Panc1 (cell line): ENCODE measurements at regions not wholly inside any gene's neighbourhood (a gene's known extent, or its start where the extent isn't known, plus 50 kb on each side); places are given as distances from the start of the nearest gene placed in this dataset.

Experiments used
- ATAC-seq: fragments of 200-7000 bp; cut with Tn5 transposase; 2 replicates; pipeline ENCODE4 v1.9.1; 2020; ENCODE audit warnings: mild to moderate bottlenecking, moderate library complexity
- BruUV-seq: library from RNA; stranded (reverse); fragments of 400-500 nt; replicated peaks from 2 replicates; lab custom pipeline; 2021; lab: Mats Ljungman, UMichigan
- CTCF ChIA-PET: fragments of 300-600 bp; sonication (Branson Sonifier 250); formaldehyde crosslinking; loops from one replicate; lab custom pipeline; 2022; ENCODE audit warnings: antibody characterized with exemption; lab: Charles Lee
- POLR2A ChIA-PET: fragments of 300-600 bp; sonication (Branson Sonifier 250); formaldehyde crosslinking; loops from one replicate; lab custom pipeline; 2022; ENCODE audit warnings: antibody characterized with exemption; lab: Charles Lee
- DNase-seq: peaks from one replicate; pipeline ENCODE4 v3.0.0-alpha.2; 2010; ENCODE audit warnings: low read depth, low spot score
- H3K27ac ChIP-seq: 2 replicates; pipeline ENCODE4 v1.5.1; 2011; ENCODE audit warnings: mild to moderate bottlenecking, low read length, inconsistent platforms
- H3K27me3 ChIP-seq: fragments of 200-500 bp; sonication (Bioruptor generic); 2 replicates; pipeline ENCODE4 v1.6.0; 2014; ENCODE audit warnings: low read length, inconsistent platforms; ENCODE audit not compliant: control insufficient read depth, insufficient read depth
- H3K36me3 ChIP-seq: fragments of 200-500 bp; sonication (Bioruptor generic); 2 replicates; pipeline ENCODE4 v1.5.1; 2014; ENCODE audit warnings: inconsistent platforms, mild to moderate bottlenecking, low read length, moderate library complexity; ENCODE audit not compliant: control insufficient read depth, insufficient read depth
- H3K4me1 ChIP-seq: 2 replicates; pipeline ENCODE4 v1.5.1; 2011; ENCODE audit warnings: inconsistent platforms, mild to moderate bottlenecking, low read length, moderate library complexity; ENCODE audit not compliant: control insufficient read depth, insufficient read depth
- H3K4me3 ChIP-seq, 2 experiments: 2 replicates each; pipeline ENCODE4 v1.5.1; 2011 to 2012; ENCODE audit warnings: low read depth in 2 of 2, low read length in 2 of 2, mild to moderate bottlenecking in 2 of 2, inconsistent platforms in 1 of 2, moderate library complexity in 1 of 2
- H3K9me3 ChIP-seq: fragments of 200-500 bp; sonication (Bioruptor generic); 2 replicates; pipeline ENCODE4 v1.5.1; 2014; ENCODE audit warnings: low read depth, mild to moderate bottlenecking, inconsistent platforms, low read length, moderate library complexity; ENCODE audit not compliant: control insufficient read depth, insufficient read depth
- POLR2AphosphoS5 ChIP-seq: IDR thresholded peaks from 2 replicates; pipeline ENCODE4 v1.6.1; 2012; ENCODE audit warnings: mild to moderate bottlenecking, low read depth, low read length, moderate library complexity
- SIN3A ChIP-seq: IDR thresholded peaks from 2 replicates; pipeline ENCODE4 v1.6.1; 2012; ENCODE audit warnings: low read depth, mild to moderate bottlenecking, low read length, moderate library complexity, borderline replicate concordance; ENCODE audit not compliant: insufficient read depth
- TCF7L2 ChIP-seq: IDR thresholded peaks from 2 replicates; pipeline ENCODE4 v1.6.1; 2011; ENCODE audit warnings: mild to moderate bottlenecking, low read depth, low read length, inconsistent platforms
- in situ Hi-C: cut with HindIII; loops from 2 replicates; pipeline ENCODE4 v1.10.0; 2016; ENCODE audit warnings: low sequenced_read_pairs, low pct_unique_long_range_greater_than_20kb
- intact Hi-C: fragments of 100-400 bp; cut with micrococcal nuclease; formaldehyde crosslinking; loops from one replicate; pipeline ENCODE4 v1.10.0; 2022; ENCODE audit not compliant: unreplicated experiment
- TF ChIP-seq, protein P1 (sequence below): fragments of 450-650 bp; IDR thresholded peaks from 2 replicates; pipeline ENCODE4 v1.5.1; 2017; ENCODE audit warnings: mild to moderate bottlenecking
- TF ChIP-seq, protein P2 (sequence below), 2 experiments: IDR thresholded peaks; 2 replicates each; pipeline ENCODE4 v1.6.1; 2011 to 2012; ENCODE audit warnings: low read depth in 2 of 2, control low read depth in 1 of 2, low read length in 1 of 2, mild to moderate bottlenecking in 1 of 2, moderate library complexity in 1 of 2; ENCODE audit not compliant: insufficient read depth in 1 of 2

DNA sequence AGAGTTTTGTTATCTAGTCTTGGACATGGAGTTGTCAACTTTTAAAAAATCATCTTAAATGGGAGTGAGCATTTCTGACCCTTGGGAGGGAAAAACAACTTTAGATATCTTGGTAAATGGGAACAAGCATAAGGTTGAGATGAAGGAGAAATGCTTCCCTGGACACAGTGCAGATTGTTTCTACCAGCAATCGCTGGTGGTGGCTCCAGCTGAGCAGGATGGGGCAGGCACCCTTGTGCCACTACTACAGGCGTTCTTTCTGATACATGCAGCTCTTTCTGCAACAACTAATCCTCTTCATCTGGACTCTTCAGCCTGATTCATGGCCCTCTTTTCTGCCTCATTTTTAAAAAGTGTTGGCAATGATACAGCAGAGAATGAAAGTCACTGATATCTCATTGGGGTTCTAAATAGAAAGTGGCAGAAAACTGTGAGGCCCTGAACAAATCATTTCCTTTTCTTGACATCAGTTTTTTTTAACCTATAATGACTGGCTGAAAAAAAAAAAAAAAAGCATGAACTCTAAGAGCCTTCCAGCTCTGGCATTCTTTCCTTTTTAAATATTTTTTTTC, 409.4 kb upstream of the PTGER4 start:
- ChIA-PET POLR2A (no interaction called here), CTCF (no interaction called here)
- no peak for TF ChIP-seq SIN3A
- no peak for TF ChIP-seq POLR2AphosphoS5
- no peak for TF ChIP-seq TCF7L2
- TF ChIP-seq, protein P1, sequence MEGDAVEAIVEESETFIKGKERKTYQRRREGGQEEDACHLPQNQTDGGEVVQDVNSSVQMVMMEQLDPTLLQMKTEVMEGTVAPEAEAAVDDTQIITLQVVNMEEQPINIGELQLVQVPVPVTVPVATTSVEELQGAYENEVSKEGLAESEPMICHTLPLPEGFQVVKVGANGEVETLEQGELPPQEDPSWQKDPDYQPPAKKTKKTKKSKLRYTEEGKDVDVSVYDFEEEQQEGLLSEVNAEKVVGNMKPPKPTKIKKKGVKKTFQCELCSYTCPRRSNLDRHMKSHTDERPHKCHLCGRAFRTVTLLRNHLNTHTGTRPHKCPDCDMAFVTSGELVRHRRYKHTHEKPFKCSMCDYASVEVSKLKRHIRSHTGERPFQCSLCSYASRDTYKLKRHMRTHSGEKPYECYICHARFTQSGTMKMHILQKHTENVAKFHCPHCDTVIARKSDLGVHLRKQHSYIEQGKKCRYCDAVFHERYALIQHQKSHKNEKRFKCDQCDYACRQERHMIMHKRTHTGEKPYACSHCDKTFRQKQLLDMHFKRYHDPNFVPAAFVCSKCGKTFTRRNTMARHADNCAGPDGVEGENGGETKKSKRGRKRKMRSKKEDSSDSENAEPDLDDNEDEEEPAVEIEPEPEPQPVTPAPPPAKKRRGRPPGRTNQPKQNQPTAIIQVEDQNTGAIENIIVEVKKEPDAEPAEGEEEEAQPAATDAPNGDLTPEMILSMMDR, result no peak
- TF ChIP-seq, protein P2, sequence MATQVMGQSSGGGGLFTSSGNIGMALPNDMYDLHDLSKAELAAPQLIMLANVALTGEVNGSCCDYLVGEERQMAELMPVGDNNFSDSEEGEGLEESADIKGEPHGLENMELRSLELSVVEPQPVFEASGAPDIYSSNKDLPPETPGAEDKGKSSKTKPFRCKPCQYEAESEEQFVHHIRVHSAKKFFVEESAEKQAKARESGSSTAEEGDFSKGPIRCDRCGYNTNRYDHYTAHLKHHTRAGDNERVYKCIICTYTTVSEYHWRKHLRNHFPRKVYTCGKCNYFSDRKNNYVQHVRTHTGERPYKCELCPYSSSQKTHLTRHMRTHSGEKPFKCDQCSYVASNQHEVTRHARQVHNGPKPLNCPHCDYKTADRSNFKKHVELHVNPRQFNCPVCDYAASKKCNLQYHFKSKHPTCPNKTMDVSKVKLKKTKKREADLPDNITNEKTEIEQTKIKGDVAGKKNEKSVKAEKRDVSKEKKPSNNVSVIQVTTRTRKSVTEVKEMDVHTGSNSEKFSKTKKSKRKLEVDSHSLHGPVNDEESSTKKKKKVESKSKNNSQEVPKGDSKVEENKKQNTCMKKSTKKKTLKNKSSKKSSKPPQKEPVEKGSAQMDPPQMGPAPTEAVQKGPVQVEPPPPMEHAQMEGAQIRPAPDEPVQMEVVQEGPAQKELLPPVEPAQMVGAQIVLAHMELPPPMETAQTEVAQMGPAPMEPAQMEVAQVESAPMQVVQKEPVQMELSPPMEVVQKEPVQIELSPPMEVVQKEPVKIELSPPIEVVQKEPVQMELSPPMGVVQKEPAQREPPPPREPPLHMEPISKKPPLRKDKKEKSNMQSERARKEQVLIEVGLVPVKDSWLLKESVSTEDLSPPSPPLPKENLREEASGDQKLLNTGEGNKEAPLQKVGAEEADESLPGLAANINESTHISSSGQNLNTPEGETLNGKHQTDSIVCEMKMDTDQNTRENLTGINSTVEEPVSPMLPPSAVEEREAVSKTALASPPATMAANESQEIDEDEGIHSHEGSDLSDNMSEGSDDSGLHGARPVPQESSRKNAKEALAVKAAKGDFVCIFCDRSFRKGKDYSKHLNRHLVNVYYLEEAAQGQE (IDR thresholded peaks at IDR 0.05; ENCODE audit: insufficient read depth in 1 of 2, low read depth in 2 of 2, low read length in 1 of 2), result no peak
- no peaks in the 10 kb centered on the region for H3K36me3 ChIP-seq
- H3K27ac ChIP-seq, result no peak overlapping the region
- H3K4me1 ChIP-seq, result no peaks in the 10 kb centered on the region
- intact Hi-C loops, result no loop called here
- no TSS peak for BruUV-seq
- no peak for DNase-seq
- no peaks in the 10 kb centered on the region for H3K27me3 ChIP-seq
- in situ Hi-C loops, result no loop called here
- H3K4me3 ChIP-seq, result no peak overlapping the region
- ATAC-seq, result no peak
- H3K9me3 ChIP-seq, result no peaks in the 10 kb centered on the region

DNA sequence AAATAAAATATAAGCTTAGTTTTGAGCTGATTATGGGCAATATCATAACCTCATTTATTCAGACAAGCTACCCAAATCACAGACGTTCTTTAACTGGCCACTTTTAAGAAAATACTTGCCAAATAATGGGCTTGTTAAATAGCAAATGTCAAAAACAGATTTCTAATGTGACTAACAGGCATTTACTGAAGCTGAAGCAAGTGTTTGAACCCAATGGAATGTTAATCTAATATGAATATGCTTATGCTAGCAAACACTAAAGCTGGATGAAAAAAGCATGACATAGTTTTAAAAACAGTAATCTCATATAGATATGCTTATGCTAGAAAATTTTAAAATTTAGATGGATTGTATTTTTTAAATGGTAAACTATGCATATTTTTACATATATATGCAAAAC, 411.6 kb upstream of the PTGER4 start:
- ATAC-seq (no peak), DNase-seq (no peak)
- POLR2A ChIA-PET, result no interaction called here
- no TSS peak for BruUV-seq
- H3K4me3 ChIP-seq, result no peak overlapping the region
- no peaks in the 10 kb centered on the region for H3K4me1 ChIP-seq
- H3K9me3 ChIP-seq, result no peaks in the 10 kb centered on the region
- CTCF ChIA-PET, result no interaction called here
- H3K27ac ChIP-seq, result no peak overlapping the region
- no peaks in the 10 kb centered on the region for H3K36me3 ChIP-seq
- in situ Hi-C loops (no loop called here), intact Hi-C loops (no loop called here)
- no peak for TF ChIP-seq TCF7L2
- TF ChIP-seq, protein P2 (IDR thresholded peaks at IDR 0.05; ENCODE audit: insufficient read depth in 1 of 2, low read depth in 2 of 2, low read length in 1 of 2), result no peak
- TF ChIP-seq, protein P1, result no peak
- no peak for TF ChIP-seq SIN3A
- no peak for TF ChIP-seq POLR2AphosphoS5
- no peaks in the 10 kb centered on the region for H3K27me3 ChIP-seq
